ENCODE measurements at regions not wholly inside any gene's neighbourhood (a gene's known extent, or its start where the extent isn't known, plus 50 kb on each side); places are given as distances from the start of the nearest gene placed in this dataset.

GRCh38 chr5:74059706-74060105 is 433.7 kb downstream of the ARHGEF28 start:
- TF ChIP-seq POLR2A (IDR thresholded peaks at IDR 0.05; ENCODE audit: low read depth, low read length): no peak
- TF ChIP-seq POLR2AphosphoS5 (IDR thresholded peaks at IDR 0.05; ENCODE audit: low read depth, low read length): no peak
- TF ChIP-seq PAX5 (IDR thresholded peaks at IDR 0.05; ENCODE audit: insufficient read depth, low read length, severe bottlenecking): no peak

Data from GM12891 (cell line).